HG03439 (cell line): ENCODE measurements at regions not wholly inside any gene's neighbourhood (a gene's known extent, or its start where the extent isn't known, plus 50 kb on each side); places are given as distances from the start of the nearest gene placed in this dataset.
"Not testable (repeated sequence)": the region's sequence is repeated elsewhere in the genome, so short reads cannot be mapped to it uniquely, and the experiment has no call there.

Source experiments
- ATAC-seq: cut with Tn5 transposase; IDR thresholded peaks from one replicate; pipeline ENCODE4 v1.9.1; 2021; ENCODE audit warnings: mild to moderate bottlenecking, moderate library complexity; ENCODE audit not compliant: unreplicated experiment

- no peak for ATAC-seq
Observed at GRCh38 chr5:130845049-130845765, 319.8 kb downstream of the HINT1 start.

DNA sequence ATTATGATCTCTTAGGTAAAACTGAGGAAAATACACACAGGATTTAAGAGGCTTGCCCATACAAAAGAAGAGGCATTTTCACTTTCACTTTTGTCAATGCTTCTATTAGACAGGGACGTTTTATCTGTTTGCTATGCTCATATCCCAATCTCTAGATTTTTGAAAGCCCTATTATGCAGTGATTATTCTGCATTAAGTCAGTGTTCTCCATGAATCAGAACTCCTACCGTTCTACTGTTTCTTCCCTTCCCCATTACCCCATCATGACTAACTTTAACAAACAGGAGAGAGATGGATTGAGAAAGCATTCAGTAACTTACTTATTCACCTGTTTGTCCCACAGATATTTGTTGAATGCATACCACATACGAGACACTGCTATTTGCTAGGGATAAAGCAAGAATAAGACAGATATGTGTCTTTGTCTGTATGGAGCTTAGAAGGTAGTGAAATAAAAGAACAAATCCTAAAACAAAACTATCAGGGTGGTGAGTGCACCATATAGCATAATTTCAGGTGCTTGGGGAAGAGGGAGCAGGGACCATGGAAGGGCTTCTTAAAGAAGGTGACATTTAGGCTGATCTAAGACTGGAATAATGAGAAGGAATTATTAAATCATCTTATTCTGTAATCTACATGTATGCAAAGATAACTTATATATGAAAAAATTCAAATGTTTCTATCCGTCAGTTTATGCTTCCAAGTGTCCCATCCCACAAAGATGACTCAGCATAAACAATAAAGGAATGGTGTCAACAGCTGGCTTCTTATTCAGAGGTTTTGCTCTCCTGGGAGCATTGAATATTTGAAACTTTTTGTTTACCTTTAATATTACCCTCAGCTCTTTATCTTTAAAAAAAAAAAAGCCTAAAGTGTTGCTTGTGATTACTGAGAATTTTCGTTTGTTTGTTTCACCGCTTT lies 328.1 kb downstream of the HINT1 start:
- peak; percentile 72 for ATAC-seq

- ATAC-seq, result not testable (repeated sequence)
Observed at GRCh38 chr5:130817598-130818384, 347.3 kb downstream of the HINT1 start.

GRCh38 chr5:130815246-130815645 lies 349.8 kb downstream of the HINT1 start:
- no peak for ATAC-seq

DNA sequence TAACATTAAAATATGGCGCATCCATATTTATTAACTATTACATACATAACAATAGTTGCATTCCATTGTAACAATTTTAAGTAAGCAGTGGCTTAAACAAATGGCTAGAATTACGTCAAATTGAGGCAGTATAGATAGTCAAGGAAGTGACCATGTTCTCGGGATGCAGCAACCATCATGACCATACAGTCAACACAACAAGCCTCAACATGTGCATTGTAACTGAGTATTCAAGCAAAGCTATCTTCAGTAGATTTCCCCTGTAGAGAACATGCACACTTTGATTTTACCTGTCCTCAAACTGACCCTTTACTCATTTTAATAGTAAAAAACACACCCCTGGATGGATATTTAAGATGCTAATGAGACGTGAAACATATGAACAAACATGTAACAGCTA lies 356.4 kb downstream of the HINT1 start:
- no peak for ATAC-seq

DNA sequence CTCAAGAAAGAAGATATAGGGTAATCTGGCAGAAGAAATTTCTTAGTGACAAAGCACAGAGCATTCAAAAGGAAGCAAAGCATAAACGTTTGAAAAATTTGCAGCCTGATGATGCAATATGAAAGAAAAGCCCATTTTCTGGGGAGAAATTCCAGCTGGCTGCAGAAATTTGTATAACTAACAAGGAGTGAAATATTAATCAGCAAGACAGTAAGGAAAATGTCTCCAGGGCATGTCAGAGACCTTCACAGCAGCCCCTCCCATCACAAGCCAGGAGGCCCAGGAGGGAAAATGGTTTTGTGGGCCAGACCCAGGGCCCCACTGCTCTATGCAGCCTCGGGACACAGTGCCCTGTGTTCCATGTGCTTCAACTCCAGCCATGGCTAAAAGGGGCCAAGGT lies 359.4 kb downstream of the HINT1 start:
- no peak for ATAC-seq

DNA sequence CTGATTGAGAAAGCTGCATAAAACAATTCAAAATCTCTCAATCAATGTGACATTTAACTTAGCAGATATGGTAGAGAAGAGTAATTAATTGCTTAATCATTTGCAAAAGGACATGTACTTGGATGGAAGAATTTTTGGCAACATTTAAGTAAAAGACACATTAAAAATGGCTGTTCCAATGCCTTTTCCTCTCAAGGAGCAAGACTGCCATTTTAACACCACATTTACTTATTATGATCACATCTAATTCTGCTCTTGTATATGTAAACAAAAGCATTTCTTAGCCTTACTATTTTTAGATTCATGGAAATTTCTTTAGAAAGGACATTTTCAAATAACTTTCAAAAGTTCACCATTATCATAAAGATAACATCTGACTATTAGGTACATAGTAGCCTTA lies 360.0 kb downstream of the HINT1 start:
- no peak for ATAC-seq

DNA sequence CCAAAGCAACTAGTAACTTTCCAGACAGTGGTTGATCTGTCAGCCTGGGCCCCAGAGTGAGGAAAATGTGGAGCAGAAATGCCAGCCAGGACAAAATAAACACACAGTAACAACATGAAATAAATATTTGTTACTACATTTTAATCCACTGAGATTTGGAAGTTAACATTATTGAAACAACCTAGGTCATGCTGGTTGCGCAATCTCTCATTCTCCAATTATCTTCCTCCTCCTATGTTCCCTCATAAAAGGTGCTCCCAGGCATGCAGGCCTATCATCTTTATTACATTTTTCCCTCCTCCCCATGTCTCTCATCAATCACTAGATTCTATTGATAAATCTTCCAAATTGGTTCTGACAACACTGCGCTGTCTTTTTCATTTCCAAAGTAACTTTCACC lies 363.1 kb downstream of the HINT1 start:
- no peak for ATAC-seq

GRCh38 chr5:130799015-130799414 lies 366.0 kb downstream of the HINT1 start:
- ATAC-seq, result no peak

DNA sequence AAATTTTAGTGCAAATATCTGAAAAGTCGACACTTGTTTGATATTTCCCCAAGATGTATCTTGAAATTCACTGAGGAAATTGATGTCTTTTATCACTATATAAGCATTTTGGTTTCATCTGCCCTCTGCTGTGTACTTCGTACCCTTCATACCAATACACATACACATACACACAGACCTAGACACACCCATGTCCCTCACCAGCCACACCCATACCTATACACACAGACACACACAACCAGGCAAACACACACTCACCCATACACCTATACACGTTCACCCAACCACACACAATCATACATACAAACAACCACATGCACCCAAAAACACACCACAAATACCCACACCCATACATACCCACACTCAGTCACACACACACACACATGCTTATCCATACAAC lies 367.8 kb downstream of the HINT1 start:
- ATAC-seq, result no peak

- no peak for ATAC-seq
Observed at GRCh38 chr5:130796902-130797301, 368.2 kb downstream of the HINT1 start.

GRCh38 chr5:130796032-130796431 lies 369.0 kb downstream of the HINT1 start:
- ATAC-seq, result no peak

- ATAC-seq, result no peak
Observed at GRCh38 chr5:130795037-130795436, 370.0 kb downstream of the HINT1 start.

DNA sequence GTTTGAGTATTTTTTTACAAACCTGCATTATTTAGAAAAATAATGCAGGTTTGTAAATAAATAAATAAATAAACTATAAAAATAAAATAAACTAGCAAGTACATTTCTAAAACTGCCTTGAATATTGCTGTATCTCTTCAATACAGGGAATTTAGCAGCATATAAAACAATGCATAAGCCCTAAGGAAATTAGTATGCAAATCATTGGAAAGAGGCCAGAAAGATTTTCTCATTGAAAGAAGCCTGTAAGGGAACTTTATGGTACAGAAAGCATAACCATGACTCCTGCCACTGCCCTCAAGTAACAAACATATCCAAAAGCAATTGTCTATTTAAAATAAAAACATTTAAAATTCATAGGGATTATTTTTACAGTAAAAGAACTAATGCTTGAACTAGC lies 387.3 kb downstream of the HINT1 start:
- no peak for ATAC-seq

DNA sequence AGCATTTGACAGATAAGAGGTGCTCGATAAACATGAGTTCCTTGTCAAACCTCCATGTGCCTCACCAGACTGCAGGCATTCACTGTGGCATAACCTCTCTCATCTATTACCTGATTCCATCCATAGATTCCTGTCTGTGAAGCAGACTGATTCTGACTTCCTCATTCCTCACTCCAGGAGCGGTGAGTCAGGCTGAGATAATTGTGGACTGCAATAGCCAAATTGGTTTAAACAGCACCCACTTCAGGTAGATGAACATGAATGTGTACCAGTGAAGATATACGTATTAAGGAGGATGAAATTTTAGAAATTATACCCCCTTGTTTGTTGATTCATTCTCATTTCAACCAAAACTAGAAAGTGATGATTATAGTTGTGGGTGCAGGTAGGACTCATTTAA lies 391.2 kb downstream of the HINT1 start:
- no peak for ATAC-seq

GRCh38 chr5:130762031-130762430 lies 403.0 kb downstream of the HINT1 start:
- no peak for ATAC-seq

- ATAC-seq, result no peak
Observed at GRCh38 chr5:130759061-130759460, 406.0 kb downstream of the HINT1 start.

- ATAC-seq, result no peak
Observed at GRCh38 chr5:130747556-130747955, 417.5 kb downstream of the HINT1 start.

DNA sequence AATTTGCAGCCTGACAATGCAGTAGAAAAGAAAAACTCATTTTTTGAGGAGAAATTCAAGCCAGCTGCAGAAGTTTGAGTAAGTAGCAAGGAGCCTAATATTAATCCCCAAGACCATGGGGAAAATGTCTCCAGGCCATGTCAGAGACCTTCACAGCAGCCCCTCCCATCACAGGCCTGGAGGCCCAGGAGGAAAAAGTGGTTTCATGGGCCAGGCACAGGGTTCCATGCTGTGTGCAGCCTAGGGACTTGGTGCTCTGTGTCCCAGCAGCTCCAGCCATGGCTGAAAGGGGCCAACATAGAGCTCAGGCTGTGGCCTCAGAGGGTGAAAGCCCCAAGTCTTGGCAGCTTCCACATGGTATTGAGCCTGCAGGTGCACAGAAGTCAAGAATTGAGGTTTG lies 418.4 kb downstream of the HINT1 start:
- ATAC-seq, result not testable (repeated sequence)

GRCh38 chr5:130743092-130743491 lies 422.0 kb downstream of the HINT1 start:
- no peak for ATAC-seq

DNA sequence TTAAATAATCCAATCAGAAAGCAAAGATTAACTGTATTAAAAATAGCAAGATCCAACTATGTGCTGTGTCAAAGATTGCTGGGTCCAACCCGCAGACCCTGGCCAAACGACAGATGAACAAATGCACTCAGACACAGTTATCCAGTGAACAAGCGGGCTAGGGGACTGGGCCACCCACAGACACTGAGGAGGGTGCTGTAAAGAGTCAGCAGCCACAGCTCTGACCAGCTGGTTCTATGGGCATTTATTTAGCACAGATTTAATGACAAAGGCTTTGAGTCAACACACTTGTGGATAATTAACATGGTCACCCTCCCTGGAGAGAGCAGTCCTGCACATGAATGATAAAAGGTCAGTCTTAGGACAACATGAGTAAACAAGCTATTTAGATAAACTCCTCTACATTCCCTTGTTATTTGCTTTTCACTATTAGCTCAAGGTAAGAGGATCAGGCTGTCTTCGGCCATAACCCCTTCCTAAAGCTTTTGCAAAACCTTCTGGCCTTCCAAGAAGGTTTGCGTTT lies 424.9 kb downstream of the HINT1 start:
- no peak for ATAC-seq
